ENCODE measurements at regions not wholly inside any gene's neighbourhood (a gene's known extent, or its start where the extent isn't known, plus 50 kb on each side); places are given as distances from the start of the nearest gene placed in this dataset.

DNA sequence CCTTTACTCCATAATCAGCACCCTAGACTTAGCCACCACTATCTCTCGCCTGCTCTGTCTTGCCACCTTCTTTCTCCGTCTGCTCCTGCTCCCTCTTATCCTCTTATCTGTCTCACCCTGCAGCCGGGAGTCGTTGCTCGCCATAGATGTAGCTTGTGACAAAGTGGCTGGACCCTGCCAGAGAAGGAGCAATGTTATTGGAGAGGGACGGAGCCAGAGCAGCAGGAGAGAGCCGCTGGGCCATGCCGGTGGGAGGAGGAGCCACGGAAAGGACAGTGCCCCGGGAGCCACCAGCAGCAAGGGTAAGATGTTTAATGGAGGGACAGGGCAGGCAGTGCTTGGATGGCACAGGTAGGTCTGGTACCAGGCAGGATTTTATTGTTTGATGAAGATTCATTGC, 137.3 kb downstream of the SEC61B start:
- peak; percentile 11 to 15 for ATAC-seq
- peak; percentile 52 to 79 for DNase-seq
- H3K36me3 ChIP-seq: no peaks in the 10 kb centered on the region
- H3K27me3 ChIP-seq: no peaks in the 10 kb centered on the region
- H3K27ac ChIP-seq: peak overlapping the region; percentile 83 to 99 (median 96)
- intact Hi-C loops (cut with DNase I; ENCODE audit: low total_unique reads): loop anchor here (5.0 to 10.0 kb wide), 3 partner anchors 255 to 1218 kb away; partner anchors contain the start of genes CAVIN4, STX17 and TGFBR1
- H3K4me1 ChIP-seq: peaks cover 43 to 47% of the 10 kb centered on the region in 2 donors
- H3K9me3 ChIP-seq: no peaks in the 10 kb centered on the region
- in situ Hi-C loops (cut with MboI; ENCODE audit: low sequenced_read_pairs in 4 of 4): loop anchor here in 2 of 4 donors (5.0 to 10.0 kb wide), 3 partner anchors 97 to 455 kb away; no protein-coding TSS in a partner anchor
- TF ChIP-seq, protein P1, sequence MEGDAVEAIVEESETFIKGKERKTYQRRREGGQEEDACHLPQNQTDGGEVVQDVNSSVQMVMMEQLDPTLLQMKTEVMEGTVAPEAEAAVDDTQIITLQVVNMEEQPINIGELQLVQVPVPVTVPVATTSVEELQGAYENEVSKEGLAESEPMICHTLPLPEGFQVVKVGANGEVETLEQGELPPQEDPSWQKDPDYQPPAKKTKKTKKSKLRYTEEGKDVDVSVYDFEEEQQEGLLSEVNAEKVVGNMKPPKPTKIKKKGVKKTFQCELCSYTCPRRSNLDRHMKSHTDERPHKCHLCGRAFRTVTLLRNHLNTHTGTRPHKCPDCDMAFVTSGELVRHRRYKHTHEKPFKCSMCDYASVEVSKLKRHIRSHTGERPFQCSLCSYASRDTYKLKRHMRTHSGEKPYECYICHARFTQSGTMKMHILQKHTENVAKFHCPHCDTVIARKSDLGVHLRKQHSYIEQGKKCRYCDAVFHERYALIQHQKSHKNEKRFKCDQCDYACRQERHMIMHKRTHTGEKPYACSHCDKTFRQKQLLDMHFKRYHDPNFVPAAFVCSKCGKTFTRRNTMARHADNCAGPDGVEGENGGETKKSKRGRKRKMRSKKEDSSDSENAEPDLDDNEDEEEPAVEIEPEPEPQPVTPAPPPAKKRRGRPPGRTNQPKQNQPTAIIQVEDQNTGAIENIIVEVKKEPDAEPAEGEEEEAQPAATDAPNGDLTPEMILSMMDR (IDR thresholded peaks at IDR 0.05 in 4 of 5, conservative IDR thresholded peaks at IDR 0.05 in 1 of 5): no peak
- no peak for TF ChIP-seq POLR2A (IDR thresholded peaks at IDR 0.05)
- H3K4me3 ChIP-seq: peak overlapping the region in 3 of 4 donors; percentile 8 to 29 (median 14)

GRCh38 chr9:99360026-99360425, 137.9 kb downstream of the SEC61B start:
- Histone ChIP-seq H3K27me3 (no peaks in the 10 kb centered on the region), H3K9me3 (no peaks in the 10 kb centered on the region), H3K4me3 (no peak overlapping the region), H3K4me1 (peaks cover 43 to 47% of the 10 kb centered on the region in 2 donors), H3K36me3 (no peaks in the 10 kb centered on the region), H3K27ac (peak overlapping the region; percentile 83 to 99 (median 96))
- ATAC-seq: peak; percentile 23
- intact Hi-C loops (cut with DNase I; ENCODE audit: low total_unique reads) (loop anchor here (10.0 kb wide), 1 partner anchor 1065 kb away; the partner anchor contains the start of gene MSANTD3), in situ Hi-C loops (cut with MboI; ENCODE audit: low sequenced_read_pairs in 4 of 4) (loop anchor here in 1 of 4 donors (10.0 kb wide), 1 partner anchor 105 kb away; no protein-coding TSS in a partner anchor)
- DNase-seq: peak; percentile 61 to 83
- TF ChIP-seq, protein P1 (IDR thresholded peaks at IDR 0.05 in 4 of 5, conservative IDR thresholded peaks at IDR 0.05 in 1 of 5): peak in 1 of 5 experiments; percentile 30
- peak in 1 of 2 donors; percentile 46 for TF ChIP-seq POLR2A (IDR thresholded peaks at IDR 0.05)

GRCh38 chr9:99361817-99362216, 139.7 kb downstream of the SEC61B start:
- Histone ChIP-seq H3K36me3 (no peaks in the 10 kb centered on the region), H3K27me3 (no peaks in the 10 kb centered on the region), H3K9me3 (no peaks in the 10 kb centered on the region), H3K27ac (peak overlapping the region in 2 of 4 donors; percentile 3 to 99), H3K4me3 (no peak overlapping the region), H3K4me1 (peaks cover 38 to 51% of the 10 kb centered on the region in 2 donors)
- in situ Hi-C loops (cut with MboI; ENCODE audit: low sequenced_read_pairs in 4 of 4): loop anchor here in 1 of 4 donors (10.0 kb wide), 1 partner anchor 107 kb away; no protein-coding TSS in a partner anchor
- DNase-seq: no peak
- TF ChIP-seq POLR2A (IDR thresholded peaks at IDR 0.05): no peak
- TF ChIP-seq, protein P1 (IDR thresholded peaks at IDR 0.05 in 4 of 5, conservative IDR thresholded peaks at IDR 0.05 in 1 of 5): no peak
- no peak for ATAC-seq
- intact Hi-C loops (cut with DNase I; ENCODE audit: low total_unique reads): loop anchor here (10.0 kb wide), 1 partner anchor 1063 kb away; the partner anchor contains the start of gene MSANTD3

DNA sequence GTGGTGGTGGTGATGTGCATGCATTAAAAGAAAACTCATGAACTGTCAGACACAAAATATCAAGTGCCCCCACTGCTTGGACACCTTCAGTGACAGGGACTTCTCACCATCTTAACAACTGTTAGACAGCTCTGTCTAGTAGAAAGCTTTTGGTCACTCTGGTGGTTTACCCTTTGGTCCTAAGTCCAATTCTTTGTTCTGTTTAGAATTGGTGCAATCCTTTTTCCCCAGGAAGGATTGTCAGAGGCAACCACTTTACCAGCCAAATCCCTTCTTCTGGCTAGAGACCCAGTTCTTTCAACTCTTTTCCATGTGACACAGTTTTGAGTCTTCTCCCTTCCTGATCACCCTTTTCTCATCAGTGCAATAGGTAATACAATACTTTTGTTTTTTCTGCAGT, 140.2 kb downstream of the SEC61B start:
- intact Hi-C loops (cut with DNase I; ENCODE audit: low total_unique reads): loop anchor here (10.0 kb wide), 1 partner anchor 1062 kb away; the partner anchor contains the start of gene MSANTD3
- no peaks in the 10 kb centered on the region for H3K36me3 ChIP-seq
- no peaks in the 10 kb centered on the region for H3K27me3 ChIP-seq
- DNase-seq (no peak), ATAC-seq (no peak)
- H3K4me3 ChIP-seq: no peak overlapping the region
- H3K4me1 ChIP-seq: peaks cover 40 to 53% of the 10 kb centered on the region in 2 donors
- peak overlapping the region in 1 of 4 donors; percentile 5 for H3K27ac ChIP-seq
- in situ Hi-C loops (cut with MboI; ENCODE audit: low sequenced_read_pairs in 4 of 4): loop anchor here in 1 of 4 donors (10.0 kb wide), 1 partner anchor 108 kb away; no protein-coding TSS in a partner anchor
- TF ChIP-seq, protein P1 (IDR thresholded peaks at IDR 0.05 in 4 of 5, conservative IDR thresholded peaks at IDR 0.05 in 1 of 5): no peak
- no peak for TF ChIP-seq POLR2A (IDR thresholded peaks at IDR 0.05)
- H3K9me3 ChIP-seq: no peaks in the 10 kb centered on the region
